Memory B cell (primary cell): ENCODE measurements at regions not wholly inside any gene's neighbourhood (a gene's known extent, or its start where the extent isn't known, plus 50 kb on each side); places are given as distances from the start of the nearest gene placed in this dataset.

Experiments used
- ATAC-seq: fragments of 150-1000 bp; cut with Tn5 transposase; 2 replicates; pipeline ENCODE4 v1.10.0; 2021; ENCODE audit warnings: low read depth, mild to moderate bottlenecking, moderate library complexity
- DNase-seq, 2 donors: peaks; one replicate each; pipeline ENCODE4 v3.0.0; 2022; ENCODE audit warnings: low spot score in 2 of 2
- H3K27ac Mint-ChIP-seq: one replicate; pipeline ENCODE4 v1.8.0; 2022; ENCODE audit warnings: mild to moderate bottlenecking, moderate library complexity, mixed read lengths
- H3K27me3 Mint-ChIP-seq: one replicate; pipeline ENCODE4 v1.8.0; 2022; ENCODE audit warnings: mixed read lengths
- H3K36me3 Mint-ChIP-seq: one replicate; pipeline ENCODE4 v1.8.0; 2022; ENCODE audit warnings: mild to moderate bottlenecking, mixed read lengths
- H3K4me1 Mint-ChIP-seq: one replicate; pipeline ENCODE4 v1.8.0; 2022; ENCODE audit warnings: mixed read lengths
- H3K4me3 Mint-ChIP-seq: one replicate; pipeline ENCODE4 v1.8.0; 2022; ENCODE audit warnings: mild to moderate bottlenecking, moderate library complexity, mixed read lengths
- H3K9me3 Mint-ChIP-seq: one replicate; pipeline ENCODE4 v1.8.0; 2022; ENCODE audit warnings: mixed read lengths

- no peak overlapping the region for H3K27ac Mint-ChIP-seq
- peaks cover 7% of the 10 kb centered on the region for H3K27me3 Mint-ChIP-seq
- H3K4me1 Mint-ChIP-seq, result peaks cover 3% of the 10 kb centered on the region
- DNase-seq (no peak), ATAC-seq (no peak)
- no peaks in the 10 kb centered on the region for H3K36me3 Mint-ChIP-seq
- no peak overlapping the region for H3K4me3 Mint-ChIP-seq
- no peaks in the 10 kb centered on the region for H3K9me3 Mint-ChIP-seq
Measured at GRCh38 chr3:177960014-177960413, 576.2 kb upstream of the KCNMB2 start.

- DNase-seq (no peak), ATAC-seq (no peak)
- peaks cover 7% of the 10 kb centered on the region for H3K27me3 Mint-ChIP-seq
- no peak overlapping the region for H3K27ac Mint-ChIP-seq
- H3K4me3 Mint-ChIP-seq, result no peak overlapping the region
- H3K36me3 Mint-ChIP-seq, result no peaks in the 10 kb centered on the region
- no peaks in the 10 kb centered on the region for H3K9me3 Mint-ChIP-seq
- H3K4me1 Mint-ChIP-seq, result peaks cover 3% of the 10 kb centered on the region
Measured at GRCh38 chr3:177960722-177961121, 575.5 kb upstream of the KCNMB2 start.

- Mint-ChIP-seq H3K27me3 (peaks cover 7% of the 10 kb centered on the region), H3K36me3 (no peaks in the 10 kb centered on the region), H3K27ac (no peak overlapping the region), H3K9me3 (no peaks in the 10 kb centered on the region), H3K4me3 (no peak overlapping the region), H3K4me1 (peaks cover 3% of the 10 kb centered on the region)
- DNase-seq (no peak), ATAC-seq (no peak)
Measured at GRCh38 chr3:177961784-177962183, 574.5 kb upstream of the KCNMB2 start.

- Mint-ChIP-seq H3K4me3 (no peak overlapping the region), H3K4me1 (no peaks in the 10 kb centered on the region), H3K36me3 (no peaks in the 10 kb centered on the region), H3K9me3 (no peaks in the 10 kb centered on the region), H3K27me3 (peaks cover 3% of the 10 kb centered on the region), H3K27ac (no peak overlapping the region)
- ATAC-seq (no peak), DNase-seq (no peak)
Measured at GRCh38 chr3:177966493-177966892, 569.7 kb upstream of the KCNMB2 start.

- no peaks in the 10 kb centered on the region for H3K36me3 Mint-ChIP-seq
- no peak overlapping the region for H3K27ac Mint-ChIP-seq
- H3K4me3 Mint-ChIP-seq, result no peak overlapping the region
- DNase-seq, result no peak
- peaks cover 3% of the 10 kb centered on the region for H3K27me3 Mint-ChIP-seq
- no peaks in the 10 kb centered on the region for H3K4me1 Mint-ChIP-seq
- H3K9me3 Mint-ChIP-seq, result no peaks in the 10 kb centered on the region
- ATAC-seq, result no peak
Measured at GRCh38 chr3:177968891-177969290, 567.3 kb upstream of the KCNMB2 start.

GRCh38 chr3:177973241-177973840, 562.9 kb upstream of the KCNMB2 start:
- DNase-seq (no peak), ATAC-seq (no peak)
- Mint-ChIP-seq H3K4me3 (no peak overlapping the region), H3K4me1 (no peaks in the 10 kb centered on the region), H3K36me3 (no peaks in the 10 kb centered on the region), H3K9me3 (no peaks in the 10 kb centered on the region), H3K27me3 (peaks cover 2% of the 10 kb centered on the region), H3K27ac (no peak overlapping the region)

GRCh38 chr3:177976241-177976640, 560.0 kb upstream of the KCNMB2 start:
- peaks cover 2% of the 10 kb centered on the region for H3K27me3 Mint-ChIP-seq
- no peaks in the 10 kb centered on the region for H3K36me3 Mint-ChIP-seq
- DNase-seq, result no peak
- no peak overlapping the region for H3K27ac Mint-ChIP-seq
- H3K4me1 Mint-ChIP-seq, result no peaks in the 10 kb centered on the region
- no peaks in the 10 kb centered on the region for H3K9me3 Mint-ChIP-seq
- ATAC-seq, result no peak
- no peak overlapping the region for H3K4me3 Mint-ChIP-seq

GRCh38 chr3:177976866-177977265, 559.4 kb upstream of the KCNMB2 start:
- Mint-ChIP-seq H3K4me1 (no peaks in the 10 kb centered on the region), H3K9me3 (no peaks in the 10 kb centered on the region), H3K27me3 (peaks cover 2% of the 10 kb centered on the region), H3K27ac (no peak overlapping the region), H3K4me3 (no peak overlapping the region), H3K36me3 (no peaks in the 10 kb centered on the region)
- DNase-seq, result no peak
- ATAC-seq, result no peak

- peaks cover 2% of the 10 kb centered on the region for H3K27me3 Mint-ChIP-seq
- ATAC-seq (no peak), DNase-seq (no peak)
- H3K4me3 Mint-ChIP-seq, result no peak overlapping the region
- H3K4me1 Mint-ChIP-seq, result no peaks in the 10 kb centered on the region
- H3K36me3 Mint-ChIP-seq, result no peaks in the 10 kb centered on the region
- no peaks in the 10 kb centered on the region for H3K9me3 Mint-ChIP-seq
- no peak overlapping the region for H3K27ac Mint-ChIP-seq
Measured at GRCh38 chr3:177977381-177978158, 558.7 kb upstream of the KCNMB2 start.

- Mint-ChIP-seq H3K36me3 (no peaks in the 10 kb centered on the region), H3K27me3 (peaks cover 5% of the 10 kb centered on the region), H3K4me3 (no peak overlapping the region), H3K27ac (no peak overlapping the region), H3K9me3 (no peaks in the 10 kb centered on the region), H3K4me1 (no peaks in the 10 kb centered on the region)
- ATAC-seq (no peak), DNase-seq (no peak)
Measured at GRCh38 chr3:177978946-177979345, 557.3 kb upstream of the KCNMB2 start.

- Mint-ChIP-seq H3K9me3 (no peaks in the 10 kb centered on the region), H3K4me3 (no peak overlapping the region), H3K27ac (no peak overlapping the region), H3K36me3 (no peaks in the 10 kb centered on the region), H3K4me1 (no peaks in the 10 kb centered on the region), H3K27me3 (peaks cover 5% of the 10 kb centered on the region)
- ATAC-seq, result no peak
- DNase-seq, result no peak
Measured at GRCh38 chr3:177979703-177980102, 556.5 kb upstream of the KCNMB2 start.

- H3K27me3 Mint-ChIP-seq, result peaks cover 7% of the 10 kb centered on the region
- ATAC-seq, result no peak
- no peak overlapping the region for H3K4me3 Mint-ChIP-seq
- no peak overlapping the region for H3K27ac Mint-ChIP-seq
- no peaks in the 10 kb centered on the region for H3K4me1 Mint-ChIP-seq
- DNase-seq, result no peak
- H3K36me3 Mint-ChIP-seq, result no peaks in the 10 kb centered on the region
- no peaks in the 10 kb centered on the region for H3K9me3 Mint-ChIP-seq
Measured at GRCh38 chr3:177981576-177981975, 554.7 kb upstream of the KCNMB2 start.

GRCh38 chr3:177982034-177982433, 554.2 kb upstream of the KCNMB2 start:
- H3K27me3 Mint-ChIP-seq, result peaks cover 7% of the 10 kb centered on the region
- no peaks in the 10 kb centered on the region for H3K9me3 Mint-ChIP-seq
- H3K36me3 Mint-ChIP-seq, result no peaks in the 10 kb centered on the region
- ATAC-seq (no peak), DNase-seq (no peak)
- H3K27ac Mint-ChIP-seq, result no peak overlapping the region
- no peaks in the 10 kb centered on the region for H3K4me1 Mint-ChIP-seq
- no peak overlapping the region for H3K4me3 Mint-ChIP-seq

- H3K27ac Mint-ChIP-seq, result no peak overlapping the region
- peaks cover 7% of the 10 kb centered on the region for H3K27me3 Mint-ChIP-seq
- no peaks in the 10 kb centered on the region for H3K36me3 Mint-ChIP-seq
- DNase-seq (no peak), ATAC-seq (no peak)
- no peak overlapping the region for H3K4me3 Mint-ChIP-seq
- no peaks in the 10 kb centered on the region for H3K9me3 Mint-ChIP-seq
- no peaks in the 10 kb centered on the region for H3K4me1 Mint-ChIP-seq
Measured at GRCh38 chr3:177983320-177983719, 552.9 kb upstream of the KCNMB2 start.
